ENCODE measurements at regions not wholly inside any gene's neighbourhood (a gene's known extent, or its start where the extent isn't known, plus 50 kb on each side); places are given as distances from the start of the nearest gene placed in this dataset.

- Histone ChIP-seq H3K4me3 (no peak overlapping the region), H3K27ac (no peak overlapping the region), H2AFZ (replicated peaks) (no peak overlapping the region), H3K4me2 (no peak overlapping the region), H3K9me3 (ENCODE audit: low read depth) (no peaks in the 10 kb centered on the region), H3K27me3 (no peaks in the 10 kb centered on the region), H3K9ac (no peak overlapping the region), H3K36me3 (no peaks in the 10 kb centered on the region), H3F3A (ENCODE audit: low read depth) (no peaks in the 10 kb centered on the region), H3K79me2 (ENCODE audit: low read depth) (no peaks in the 10 kb centered on the region), H3K4me1 (no peaks in the 10 kb centered on the region), H4K20me1 (ENCODE audit: low read depth) (no peaks in the 10 kb centered on the region)
- TF ChIP-seq CTCF (IDR thresholded peaks at IDR 0.05) = no peak
- no peak for TF ChIP-seq EZH2 (IDR thresholded peaks at IDR 0.05)
- TF ChIP-seq EZH2phosphoT487 (IDR thresholded peaks at IDR 0.05) = no peak
- no peak for DNase-seq (ENCODE audit: low spot score)
- peaks cover 17% of the 10 kb centered on the region for H3K27me3 Mint-ChIP-seq (ENCODE audit: insufficient read depth, low read depth)
- H3K27ac Mint-ChIP-seq = no peak overlapping the region
- H3K9me3 Mint-ChIP-seq = no peaks in the 10 kb centered on the region
- no peaks in the 10 kb centered on the region for H3K36me3 Mint-ChIP-seq
- H3K4me1 Mint-ChIP-seq = peaks cover 4% of the 10 kb centered on the region
- H3K4me3 Mint-ChIP-seq = no peak overlapping the region
These were observed 183.5 kb downstream of the MATN1 start for GRCh38 chr1:30539884-30540283.

GRCh38 chr1:30538993-30539867, 184.2 kb downstream of the MATN1 start:
- Mint-ChIP-seq H3K27me3 (ENCODE audit: insufficient read depth, low read depth) (peaks cover 17% of the 10 kb centered on the region), H3K4me1 (no peaks in the 10 kb centered on the region), H3K27ac (no peak overlapping the region), H3K9me3 (no peaks in the 10 kb centered on the region), H3K36me3 (no peaks in the 10 kb centered on the region), H3K4me3 (no peak overlapping the region)
- H4K20me1 ChIP-seq (ENCODE audit: low read depth) = no peaks in the 10 kb centered on the region
- H3K27ac ChIP-seq = no peak overlapping the region
- H2AFZ ChIP-seq (replicated peaks) = no peak overlapping the region
- H3K36me3 ChIP-seq = no peaks in the 10 kb centered on the region
- no peak overlapping the region for H3K4me2 ChIP-seq
- no peak overlapping the region for H3K9ac ChIP-seq
- no peak overlapping the region for H3K4me3 ChIP-seq
- TF ChIP-seq EZH2 (IDR thresholded peaks at IDR 0.05) (no peak), CTCF (IDR thresholded peaks at IDR 0.05) (no peak), EZH2phosphoT487 (IDR thresholded peaks at IDR 0.05) (no peak)
- DNase-seq (ENCODE audit: low spot score) = no peak
- H3K79me2 ChIP-seq (ENCODE audit: low read depth) = no peaks in the 10 kb centered on the region
- no peaks in the 10 kb centered on the region for H3K4me1 ChIP-seq
- no peaks in the 10 kb centered on the region for H3F3A ChIP-seq (ENCODE audit: low read depth)
- no peaks in the 10 kb centered on the region for H3K9me3 ChIP-seq (ENCODE audit: low read depth)
- no peaks in the 10 kb centered on the region for H3K27me3 ChIP-seq

GRCh38 chr1:30538226-30538992, 185.0 kb downstream of the MATN1 start:
- H3K27ac Mint-ChIP-seq = no peak overlapping the region
- H3K4me1 Mint-ChIP-seq = peaks cover 6% of the 10 kb centered on the region
- H3K36me3 Mint-ChIP-seq = no peaks in the 10 kb centered on the region
- no peak overlapping the region for H3K27ac ChIP-seq
- H3K4me2 ChIP-seq = no peak overlapping the region
- H3K27me3 Mint-ChIP-seq (ENCODE audit: insufficient read depth, low read depth) = peaks cover 17% of the 10 kb centered on the region
- no peaks in the 10 kb centered on the region for H3F3A ChIP-seq (ENCODE audit: low read depth)
- DNase-seq (ENCODE audit: low spot score) = no peak
- no peaks in the 10 kb centered on the region for H4K20me1 ChIP-seq (ENCODE audit: low read depth)
- H2AFZ ChIP-seq (replicated peaks) = no peak overlapping the region
- no peak overlapping the region for H3K9ac ChIP-seq
- no peaks in the 10 kb centered on the region for H3K4me1 ChIP-seq
- H3K4me3 Mint-ChIP-seq = no peak overlapping the region
- TF ChIP-seq CTCF (IDR thresholded peaks at IDR 0.05) (no peak), EZH2phosphoT487 (IDR thresholded peaks at IDR 0.05) (no peak), EZH2 (IDR thresholded peaks at IDR 0.05) (no peak)
- no peaks in the 10 kb centered on the region for H3K79me2 ChIP-seq (ENCODE audit: low read depth)
- no peaks in the 10 kb centered on the region for H3K9me3 Mint-ChIP-seq
- H3K4me3 ChIP-seq = no peak overlapping the region
- H3K27me3 ChIP-seq = no peaks in the 10 kb centered on the region
- H3K9me3 ChIP-seq (ENCODE audit: low read depth) = no peaks in the 10 kb centered on the region
- H3K36me3 ChIP-seq = no peaks in the 10 kb centered on the region

Measured in neural progenitor cell (in vitro differentiated cells).